ENCODE measurements at regions not wholly inside any gene's neighbourhood (a gene's known extent, or its start where the extent isn't known, plus 50 kb on each side); places are given as distances from the start of the nearest gene placed in this dataset.

- no peak for ATAC-seq
- TF ChIP-seq POLR2A (IDR thresholded peaks at IDR 0.05) (no peak), CTCF (IDR thresholded peaks at IDR 0.05) (no peak)
- no peak for DNase-seq
- no peaks in the 10 kb centered on the region for H3K4me1 ChIP-seq
- H3K36me3 ChIP-seq, result no peaks in the 10 kb centered on the region
- WGBS (ENCODE audit: insufficient coverage, low coverage, low lambda C conversion rate, missing lambda C conversion rate), result 73% methylated on average over 3 of the region's 11 CpGs
- H3K9me3 ChIP-seq, result no peaks in the 10 kb centered on the region
- no peak overlapping the region for H3K27ac ChIP-seq
- no peaks in the 10 kb centered on the region for H3K27me3 ChIP-seq
- H3K4me3 ChIP-seq, result no peak overlapping the region
- intact Hi-C loops (cut with DNase I), result no loop called here
Observed at GRCh38 chr17:74079537-74080300, 123.8 kb upstream of the RPL38 start.

- H3K4me3 ChIP-seq, result no peak overlapping the region
- H3K4me1 ChIP-seq, result no peaks in the 10 kb centered on the region
- TF ChIP-seq CTCF (IDR thresholded peaks at IDR 0.05), result no peak
- TF ChIP-seq POLR2A (IDR thresholded peaks at IDR 0.05), result no peak
- no peak overlapping the region for H3K27ac ChIP-seq
- DNase-seq, result no peak
- ATAC-seq, result no peak
- H3K36me3 ChIP-seq, result no peaks in the 10 kb centered on the region
- no peaks in the 10 kb centered on the region for H3K27me3 ChIP-seq
- intact Hi-C loops (cut with DNase I), result no loop called here
- WGBS (ENCODE audit: insufficient coverage, low coverage, low lambda C conversion rate, missing lambda C conversion rate), result 32% methylated on average over 13 of the region's 21 CpGs
- H3K9me3 ChIP-seq, result no peaks in the 10 kb centered on the region
Observed at GRCh38 chr17:74080656-74081582, 122.6 kb upstream of the RPL38 start.

DNA sequence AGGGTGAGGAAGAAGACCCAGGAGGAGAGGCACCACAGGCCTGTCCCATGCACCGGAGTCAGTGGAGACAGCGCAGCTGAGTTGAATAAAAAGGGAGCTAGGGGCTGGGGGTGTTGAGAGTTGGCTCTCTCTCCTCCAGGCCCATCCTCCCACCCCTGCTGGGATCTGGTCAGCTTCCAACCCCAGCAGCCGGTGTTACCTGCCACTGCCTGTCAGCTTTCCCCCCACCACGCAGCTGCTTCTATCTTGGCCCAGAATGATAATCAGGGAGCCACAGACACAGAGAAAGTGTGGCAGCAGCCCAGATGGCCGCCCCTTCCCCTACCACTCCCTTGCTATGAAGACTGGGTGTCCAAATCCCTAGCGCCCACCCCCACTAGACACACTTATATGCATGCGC, 120.6 kb upstream of the RPL38 start:
- H3K27ac ChIP-seq, result no peak overlapping the region
- no peak for ATAC-seq
- TF ChIP-seq POLR2A (IDR thresholded peaks at IDR 0.05) (no peak), CTCF (IDR thresholded peaks at IDR 0.05) (no peak)
- DNase-seq, result no peak
- no peaks in the 10 kb centered on the region for H3K4me1 ChIP-seq
- H3K36me3 ChIP-seq, result no peaks in the 10 kb centered on the region
- no peak overlapping the region for H3K4me3 ChIP-seq
- no peaks in the 10 kb centered on the region for H3K27me3 ChIP-seq
- H3K9me3 ChIP-seq, result no peaks in the 10 kb centered on the region
- intact Hi-C loops (cut with DNase I), result no loop called here
- WGBS (ENCODE audit: insufficient coverage, low coverage, low lambda C conversion rate, missing lambda C conversion rate), result 71% methylated on average over 2 of the region's 7 CpGs

DNA sequence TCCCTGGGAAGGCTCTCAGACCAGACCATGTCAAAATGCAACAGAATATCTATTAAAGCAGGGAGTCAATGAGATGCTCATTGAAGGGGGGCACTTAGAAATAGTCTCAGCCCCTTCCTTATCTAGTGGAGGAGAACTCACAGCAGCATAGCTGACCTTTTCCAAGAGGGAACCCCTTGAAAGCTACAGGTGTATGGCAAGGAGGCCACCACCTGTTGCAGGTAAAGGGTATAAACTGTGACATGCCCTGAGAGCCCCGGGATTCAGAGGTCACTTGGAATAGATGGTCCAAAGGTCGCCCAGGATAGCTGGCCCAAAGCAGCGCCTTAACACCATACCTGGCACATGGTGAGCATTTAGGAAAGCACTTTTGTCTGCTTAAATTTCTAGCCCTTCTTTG, 120.2 kb upstream of the RPL38 start:
- DNase-seq (no peak), ATAC-seq (no peak)
- Histone ChIP-seq H3K9me3 (no peaks in the 10 kb centered on the region), H3K36me3 (no peaks in the 10 kb centered on the region), H3K27me3 (no peaks in the 10 kb centered on the region), H3K4me3 (no peak overlapping the region), H3K4me1 (no peaks in the 10 kb centered on the region), H3K27ac (no peak overlapping the region)
- WGBS (ENCODE audit: insufficient coverage, low coverage, low lambda C conversion rate, missing lambda C conversion rate), result 51% methylated on average over 3 of the region's 3 CpGs
- no peak for TF ChIP-seq POLR2A (IDR thresholded peaks at IDR 0.05)
- no peak for TF ChIP-seq CTCF (IDR thresholded peaks at IDR 0.05)
- intact Hi-C loops (cut with DNase I), result no loop called here

All from right lobe of liver (tissue), 6 donors.